ENCODE measurements at regions not wholly inside any gene's neighbourhood (a gene's known extent, or its start where the extent isn't known, plus 50 kb on each side); places are given as distances from the start of the nearest gene placed in this dataset.

DNA sequence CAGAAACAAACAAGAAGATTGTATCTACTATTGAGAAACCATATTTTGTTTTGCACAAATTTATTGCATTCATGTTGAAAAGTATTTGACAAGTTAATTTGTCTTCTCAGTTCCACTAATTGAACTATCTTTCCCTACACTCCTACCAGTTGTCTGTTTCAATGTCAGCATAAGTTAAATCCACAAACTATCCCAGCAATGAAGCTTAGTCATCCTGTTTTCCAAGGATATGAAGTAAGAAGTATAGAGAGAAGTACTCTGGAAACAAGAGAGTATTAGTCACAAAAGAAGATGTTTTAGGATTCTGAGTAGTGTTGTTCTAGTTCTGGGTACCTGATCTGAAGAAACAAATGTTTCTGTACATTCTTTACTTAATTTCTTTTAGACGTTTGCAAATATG is 261.6 kb upstream of the ZNF804A start:
- Mint-ChIP-seq H3K27ac (ENCODE audit: unreplicated experiment) (no peak overlapping the region), H3K36me3 (ENCODE audit: low read depth) (no peaks in the 10 kb centered on the region), H3K9me3 (no peaks in the 10 kb centered on the region), H3K4me3 (no peak overlapping the region), H3K27me3 (ENCODE audit: low read depth) (no peaks in the 10 kb centered on the region), H3K4me1 (no peaks in the 10 kb centered on the region)
- DNase-seq (ENCODE audit: low read depth, low spot score), result no peak
- TF ChIP-seq, protein P1, sequence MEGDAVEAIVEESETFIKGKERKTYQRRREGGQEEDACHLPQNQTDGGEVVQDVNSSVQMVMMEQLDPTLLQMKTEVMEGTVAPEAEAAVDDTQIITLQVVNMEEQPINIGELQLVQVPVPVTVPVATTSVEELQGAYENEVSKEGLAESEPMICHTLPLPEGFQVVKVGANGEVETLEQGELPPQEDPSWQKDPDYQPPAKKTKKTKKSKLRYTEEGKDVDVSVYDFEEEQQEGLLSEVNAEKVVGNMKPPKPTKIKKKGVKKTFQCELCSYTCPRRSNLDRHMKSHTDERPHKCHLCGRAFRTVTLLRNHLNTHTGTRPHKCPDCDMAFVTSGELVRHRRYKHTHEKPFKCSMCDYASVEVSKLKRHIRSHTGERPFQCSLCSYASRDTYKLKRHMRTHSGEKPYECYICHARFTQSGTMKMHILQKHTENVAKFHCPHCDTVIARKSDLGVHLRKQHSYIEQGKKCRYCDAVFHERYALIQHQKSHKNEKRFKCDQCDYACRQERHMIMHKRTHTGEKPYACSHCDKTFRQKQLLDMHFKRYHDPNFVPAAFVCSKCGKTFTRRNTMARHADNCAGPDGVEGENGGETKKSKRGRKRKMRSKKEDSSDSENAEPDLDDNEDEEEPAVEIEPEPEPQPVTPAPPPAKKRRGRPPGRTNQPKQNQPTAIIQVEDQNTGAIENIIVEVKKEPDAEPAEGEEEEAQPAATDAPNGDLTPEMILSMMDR (conservative IDR thresholded peaks at IDR 0.05), result no peak

DNA sequence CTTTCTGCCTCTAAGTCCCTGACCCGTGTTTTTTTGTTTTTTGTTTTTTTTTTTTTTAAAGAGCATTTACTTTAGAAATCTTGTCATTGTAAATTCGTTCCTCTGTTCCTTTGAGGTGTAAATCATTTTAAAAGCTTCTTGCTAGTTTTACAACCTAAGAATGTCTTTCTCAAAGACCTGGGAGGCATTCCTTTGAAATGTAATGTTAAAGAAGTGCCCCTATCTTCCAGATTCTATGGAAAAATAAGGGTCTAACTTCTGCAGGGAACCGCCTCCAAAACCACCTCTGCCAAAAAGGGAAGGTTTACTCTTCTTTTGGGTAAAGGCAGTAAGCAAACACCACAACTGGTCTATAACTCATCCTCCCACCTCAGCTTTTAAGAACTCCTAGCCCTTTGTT is 259.6 kb upstream of the ZNF804A start:
- Mint-ChIP-seq H3K36me3 (ENCODE audit: low read depth) (no peaks in the 10 kb centered on the region), H3K4me1 (no peaks in the 10 kb centered on the region), H3K27ac (ENCODE audit: unreplicated experiment) (no peak overlapping the region), H3K27me3 (ENCODE audit: low read depth) (no peaks in the 10 kb centered on the region), H3K4me3 (no peak overlapping the region), H3K9me3 (no peaks in the 10 kb centered on the region)
- TF ChIP-seq, protein P1 (conservative IDR thresholded peaks at IDR 0.05), result no peak
- no peak for DNase-seq (ENCODE audit: low read depth, low spot score)

DNA sequence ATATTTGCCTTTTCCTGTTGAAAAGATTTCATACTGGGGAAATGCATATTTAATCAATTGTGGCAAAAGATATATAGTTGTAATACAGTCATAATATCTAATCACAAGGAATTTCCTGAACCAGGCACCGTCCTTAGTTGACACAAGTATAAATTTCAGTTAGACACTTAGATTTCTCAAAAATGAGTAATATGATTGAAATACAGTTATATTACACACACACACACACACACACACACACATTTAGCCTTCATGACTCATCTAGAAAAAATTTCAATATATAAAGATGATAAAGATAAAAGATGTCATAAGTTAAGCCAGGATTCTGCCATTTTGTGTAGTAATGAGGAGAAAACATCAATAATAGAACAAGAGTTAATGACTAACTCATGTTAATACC is 258.4 kb upstream of the ZNF804A start:
- Mint-ChIP-seq H3K27ac (ENCODE audit: unreplicated experiment) (no peak overlapping the region), H3K9me3 (no peaks in the 10 kb centered on the region), H3K4me1 (no peaks in the 10 kb centered on the region), H3K36me3 (ENCODE audit: low read depth) (no peaks in the 10 kb centered on the region), H3K4me3 (no peak overlapping the region), H3K27me3 (ENCODE audit: low read depth) (no peaks in the 10 kb centered on the region)
- TF ChIP-seq, protein P1 (conservative IDR thresholded peaks at IDR 0.05), result no peak
- DNase-seq (ENCODE audit: low read depth, low spot score), result no peak

DNA sequence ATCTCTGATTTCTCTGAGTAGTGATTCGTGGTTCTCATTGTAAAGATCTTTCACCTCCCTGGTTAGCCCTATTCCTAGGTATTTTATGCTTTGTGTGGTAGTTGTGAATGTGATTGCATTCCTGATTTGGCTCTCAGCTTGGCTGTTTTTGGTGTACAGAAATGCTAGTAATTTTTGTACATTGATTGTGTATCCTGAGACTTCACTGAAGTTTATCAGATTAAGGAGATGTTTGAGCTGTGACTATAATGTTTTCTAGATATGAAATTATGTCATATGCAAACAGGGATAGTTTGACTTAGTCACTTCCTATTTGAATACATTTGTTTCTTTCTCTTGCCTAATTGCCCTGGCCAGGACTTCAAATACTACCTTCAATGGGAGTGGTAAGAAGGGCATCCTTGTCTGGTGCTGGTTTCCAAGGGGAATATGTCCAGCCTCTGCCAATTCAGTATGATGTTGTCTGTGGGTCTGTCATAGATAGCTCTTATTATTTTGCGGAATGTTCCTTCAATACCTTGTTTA is 251.9 kb upstream of the ZNF804A start:
- H3K4me3 Mint-ChIP-seq, result no peak overlapping the region
- TF ChIP-seq, protein P1 (conservative IDR thresholded peaks at IDR 0.05), result no peak
- DNase-seq (ENCODE audit: low read depth, low spot score), result no peak

DNA sequence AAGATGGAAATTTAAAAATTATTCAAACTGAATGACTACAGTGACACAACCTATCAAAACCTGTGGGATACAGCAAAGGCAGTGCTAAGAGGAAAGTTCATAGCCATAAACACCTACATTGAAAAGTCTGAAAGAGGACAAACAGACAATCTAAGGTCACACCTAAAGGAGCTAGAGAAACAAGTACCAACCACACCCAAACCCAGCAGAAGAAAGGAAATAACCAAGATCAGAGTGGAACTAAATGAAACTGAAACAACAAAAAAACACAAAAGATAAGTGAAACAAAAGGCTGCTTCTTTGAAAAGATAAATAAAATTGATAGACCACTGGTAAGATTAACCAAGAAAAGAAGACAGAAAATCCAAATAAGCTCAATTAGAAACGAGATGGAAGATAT is 247.2 kb upstream of the ZNF804A start:
- Mint-ChIP-seq H3K36me3 (ENCODE audit: low read depth) (no peaks in the 10 kb centered on the region), H3K9me3 (peaks cover 6% of the 10 kb centered on the region)

More for the DNA sequence above, 251.9 kb upstream of the ZNF804A start:
- Mint-ChIP-seq H3K36me3 (ENCODE audit: low read depth) (no peaks in the 10 kb centered on the region), H3K27me3 (ENCODE audit: low read depth) (no peaks in the 10 kb centered on the region), H3K27ac (ENCODE audit: unreplicated experiment) (no peak overlapping the region), H3K9me3 (peaks cover 6% of the 10 kb centered on the region), H3K4me1 (no peaks in the 10 kb centered on the region)

More for the DNA sequence above, 247.2 kb upstream of the ZNF804A start:
- H3K4me3 Mint-ChIP-seq, result no peak overlapping the region
- H3K27me3 Mint-ChIP-seq (ENCODE audit: low read depth), result no peaks in the 10 kb centered on the region
- no peak for DNase-seq (ENCODE audit: low read depth, low spot score)
- no peaks in the 10 kb centered on the region for H3K4me1 Mint-ChIP-seq
- TF ChIP-seq, protein P1 (conservative IDR thresholded peaks at IDR 0.05), result no peak
- no peak overlapping the region for H3K27ac Mint-ChIP-seq (ENCODE audit: unreplicated experiment)

Data from neural crest cell (in vitro differentiated cells).